GM18858 (cell line): ENCODE measurements at regions not wholly inside any gene's neighbourhood (a gene's known extent, or its start where the extent isn't known, plus 50 kb on each side); places are given as distances from the start of the nearest gene placed in this dataset.

Source experiments
- ATAC-seq: cut with Tn5 transposase; IDR thresholded peaks from one replicate; pipeline ENCODE4 v1.9.1; 2021; ENCODE audit not compliant: unreplicated experiment

- ATAC-seq, result no peak
Measured at GRCh38 chr1:224486801-224487583, 52.4 kb upstream of the WDR26 start.

GRCh38 chr1:224488806-224489499, 54.4 kb upstream of the WDR26 start:
- no peak for ATAC-seq

- ATAC-seq, result no peak
Measured at GRCh38 chr1:224489534-224490365, 55.2 kb upstream of the WDR26 start.

- no peak for ATAC-seq
Measured at GRCh38 chr1:224490549-224491537, 56.2 kb upstream of the WDR26 start.

GRCh38 chr1:224492015-224492414, 57.4 kb upstream of the WDR26 start:
- ATAC-seq, result no peak

GRCh38 chr1:224492632-224493031, 58.0 kb upstream of the WDR26 start:
- ATAC-seq, result no peak

- no peak for ATAC-seq
Measured at GRCh38 chr1:224493269-224493668, 58.7 kb upstream of the WDR26 start.

- no peak for ATAC-seq
Measured at GRCh38 chr1:224494343-224494742, 59.7 kb upstream of the WDR26 start.

GRCh38 chr1:224495866-224496265, 61.3 kb upstream of the WDR26 start:
- no peak for ATAC-seq

- no peak for ATAC-seq
Measured at GRCh38 chr1:224496826-224497225, 62.2 kb upstream of the WDR26 start.

- ATAC-seq, result peak; percentile 93
Measured at GRCh38 chr1:224497714-224498573, 63.3 kb upstream of the WDR26 start.

GRCh38 chr1:224498574-224499170, 64.1 kb upstream of the WDR26 start:
- ATAC-seq, result peak; percentile 11

GRCh38 chr1:224499204-224499603, 64.6 kb upstream of the WDR26 start:
- ATAC-seq, result no peak

- no peak for ATAC-seq
Measured at GRCh38 chr1:224500796-224501195, 66.2 kb upstream of the WDR26 start.

- ATAC-seq, result no peak
Measured at GRCh38 chr1:224501836-224502235, 67.2 kb upstream of the WDR26 start.

- ATAC-seq, result no peak
Measured at GRCh38 chr1:224502459-224503160, 68.0 kb upstream of the WDR26 start.

GRCh38 chr1:224503161-224504118, 68.8 kb upstream of the WDR26 start:
- ATAC-seq, result peak; percentile 85
